ACC112 (cell line): ENCODE measurements at regions not wholly inside any gene's neighbourhood (a gene's known extent, or its start where the extent isn't known, plus 50 kb on each side); places are given as distances from the start of the nearest gene placed in this dataset.
"Not testable (repeated sequence)": the region's sequence is repeated elsewhere in the genome, so short reads cannot be mapped to it uniquely, and the experiment has no call there.

Experiments used
- H2AFZ ChIP-seq: fragments of 200-600 bp; sonication (generic); one replicate; pipeline ENCODE4 v1.6.0; 2017; ENCODE audit warnings: antibody characterized with exemption, low read length; ENCODE audit not compliant: unreplicated experiment
- H3K27ac ChIP-seq: fragments of 200-600 bp; sonication (generic); 2 replicates; pipeline ENCODE4 v1.5.1; 2014; ENCODE audit warnings: low read depth, mild to moderate bottlenecking, antibody characterized with exemption, low read length, moderate library complexity
- H3K27me3 ChIP-seq: fragments of 200-600 bp; sonication (generic); 2 replicates; pipeline ENCODE4 v1.6.1; 2014; ENCODE audit warnings: mild to moderate bottlenecking, antibody characterized with exemption, low read length, moderate library complexity, mixed read lengths; ENCODE audit not compliant: insufficient read depth
- H3K36me3 ChIP-seq: fragments of 200-600 bp; sonication (generic); 2 replicates; pipeline ENCODE4 v1.6.1; 2016; ENCODE audit warnings: mild to moderate bottlenecking, antibody characterized with exemption, low read length, moderate library complexity, mixed read lengths; ENCODE audit not compliant: insufficient read depth
- H3K4me1 ChIP-seq: fragments of 200-600 bp; sonication (generic); one replicate; pipeline ENCODE4 v1.6.1; 2016; ENCODE audit warnings: low read length, mixed read lengths; ENCODE audit not compliant: insufficient read depth, unreplicated experiment, control insufficient read depth
- H3K4me3 ChIP-seq: fragments of 200-600 bp; sonication (generic); 2 replicates; pipeline ENCODE4 v1.5.1; 2014; ENCODE audit warnings: mild to moderate bottlenecking, low read depth, low read length
- H3K79me2 ChIP-seq: fragments of 200-600 bp; sonication (generic); one replicate; pipeline ENCODE4 v1.6.0; 2016; ENCODE audit warnings: low read length; ENCODE audit not compliant: control insufficient read depth, unreplicated experiment, insufficient read depth

GRCh38 chr12:16807731-16808130 is 201.8 kb upstream of the LMO3 start:
- Histone ChIP-seq H3K79me2 (no peaks in the 10 kb centered on the region), H3K27me3 (no peaks in the 10 kb centered on the region), H2AFZ (no peak overlapping the region), H3K4me1 (no peaks in the 10 kb centered on the region), H3K36me3 (no peaks in the 10 kb centered on the region), H3K27ac (no peak overlapping the region), H3K4me3 (no peak overlapping the region)

- H3K4me1 ChIP-seq: no peaks in the 10 kb centered on the region
- peaks cover 3% of the 10 kb centered on the region; the same call in 1 of the 2 replicates for H3K27me3 ChIP-seq
- no peaks in the 10 kb centered on the region for H3K36me3 ChIP-seq
- H2AFZ ChIP-seq: no peak overlapping the region
- H3K27ac ChIP-seq: no peak overlapping the region
- no peaks in the 10 kb centered on the region for H3K79me2 ChIP-seq
- no peak overlapping the region for H3K4me3 ChIP-seq
Observed at GRCh38 chr12:16796168-16796567, 190.2 kb upstream of the LMO3 start.

GRCh38 chr12:16789204-16789790 is 183.3 kb upstream of the LMO3 start:
- Histone ChIP-seq H3K4me1 (no peaks in the 10 kb centered on the region), H3K36me3 (no peaks in the 10 kb centered on the region), H3K27ac (no peak overlapping the region), H3K27me3 (peaks cover 7% of the 10 kb centered on the region; the same call in 1 of the 2 replicates), H3K4me3 (no peak overlapping the region), H3K79me2 (no peaks in the 10 kb centered on the region), H2AFZ (no peak overlapping the region)

GRCh38 chr12:16788506-16789203 is 182.7 kb upstream of the LMO3 start:
- Histone ChIP-seq H3K4me1 (no peaks in the 10 kb centered on the region), H3K27ac (no peak overlapping the region), H3K27me3 (peaks cover 7% of the 10 kb centered on the region; the same call in 1 of the 2 replicates), H3K4me3 (no peak overlapping the region), H3K36me3 (no peaks in the 10 kb centered on the region), H2AFZ (no peak overlapping the region), H3K79me2 (no peaks in the 10 kb centered on the region)

GRCh38 chr12:16785953-16786352 is 180.0 kb upstream of the LMO3 start:
- no peak overlapping the region for H3K4me3 ChIP-seq
- H3K4me1 ChIP-seq: no peaks in the 10 kb centered on the region
- no peaks in the 10 kb centered on the region for H3K36me3 ChIP-seq
- peaks cover 7% of the 10 kb centered on the region; the same call in 1 of the 2 replicates for H3K27me3 ChIP-seq
- H3K79me2 ChIP-seq: no peaks in the 10 kb centered on the region
- no peak overlapping the region for H2AFZ ChIP-seq
- no peak overlapping the region for H3K27ac ChIP-seq

- no peak overlapping the region for H2AFZ ChIP-seq
- H3K4me3 ChIP-seq: no peak overlapping the region
- peaks cover 7% of the 10 kb centered on the region; the same call in 1 of the 2 replicates for H3K27me3 ChIP-seq
- no peaks in the 10 kb centered on the region for H3K36me3 ChIP-seq
- no peaks in the 10 kb centered on the region for H3K79me2 ChIP-seq
- no peak overlapping the region for H3K27ac ChIP-seq
- H3K4me1 ChIP-seq: no peaks in the 10 kb centered on the region
Observed at GRCh38 chr12:16785524-16785923, 179.6 kb upstream of the LMO3 start.

GRCh38 chr12:16769129-16769528 is 163.2 kb upstream of the LMO3 start:
- not testable (repeated sequence) for H3K4me1 ChIP-seq, H3K4me3 ChIP-seq, H3K36me3 ChIP-seq, H3K27ac ChIP-seq, H3K79me2 ChIP-seq, H3K27me3 ChIP-seq, H2AFZ ChIP-seq

- no peaks in the 10 kb centered on the region for H3K79me2 ChIP-seq
- H3K27ac ChIP-seq: no peak overlapping the region
- no peak overlapping the region for H2AFZ ChIP-seq
- no peak overlapping the region for H3K4me3 ChIP-seq
- no peaks in the 10 kb centered on the region for H3K4me1 ChIP-seq
- H3K27me3 ChIP-seq: no peaks in the 10 kb centered on the region
- no peaks in the 10 kb centered on the region for H3K36me3 ChIP-seq
Observed at GRCh38 chr12:16766736-16767135, 160.8 kb upstream of the LMO3 start.

- Histone ChIP-seq H3K4me1 (no peaks in the 10 kb centered on the region), H3K27me3 (no peaks in the 10 kb centered on the region), H3K4me3 (no peak overlapping the region), H3K79me2 (no peaks in the 10 kb centered on the region), H2AFZ (no peak overlapping the region), H3K36me3 (no peaks in the 10 kb centered on the region), H3K27ac (no peak overlapping the region)
Observed at GRCh38 chr12:16763901-16764300, 157.9 kb upstream of the LMO3 start.

GRCh38 chr12:16756833-16757555 is 151.0 kb upstream of the LMO3 start:
- Histone ChIP-seq H3K4me1 (no peaks in the 10 kb centered on the region), H3K79me2 (no peaks in the 10 kb centered on the region), H2AFZ (no peak overlapping the region), H3K4me3 (no peak overlapping the region), H3K27ac (no peak overlapping the region), H3K27me3 (no peaks in the 10 kb centered on the region), H3K36me3 (no peaks in the 10 kb centered on the region)

- Histone ChIP-seq H3K79me2 (no peaks in the 10 kb centered on the region), H3K27me3 (no peaks in the 10 kb centered on the region), H3K4me1 (no peaks in the 10 kb centered on the region), H3K4me3 (no peak overlapping the region), H2AFZ (no peak overlapping the region), H3K36me3 (no peaks in the 10 kb centered on the region), H3K27ac (no peak overlapping the region)
Observed at GRCh38 chr12:16730772-16731171, 124.8 kb upstream of the LMO3 start.
